ENCODE measurements at regions not wholly inside any gene's neighbourhood (a gene's known extent, or its start where the extent isn't known, plus 50 kb on each side); places are given as distances from the start of the nearest gene placed in this dataset.

DNA sequence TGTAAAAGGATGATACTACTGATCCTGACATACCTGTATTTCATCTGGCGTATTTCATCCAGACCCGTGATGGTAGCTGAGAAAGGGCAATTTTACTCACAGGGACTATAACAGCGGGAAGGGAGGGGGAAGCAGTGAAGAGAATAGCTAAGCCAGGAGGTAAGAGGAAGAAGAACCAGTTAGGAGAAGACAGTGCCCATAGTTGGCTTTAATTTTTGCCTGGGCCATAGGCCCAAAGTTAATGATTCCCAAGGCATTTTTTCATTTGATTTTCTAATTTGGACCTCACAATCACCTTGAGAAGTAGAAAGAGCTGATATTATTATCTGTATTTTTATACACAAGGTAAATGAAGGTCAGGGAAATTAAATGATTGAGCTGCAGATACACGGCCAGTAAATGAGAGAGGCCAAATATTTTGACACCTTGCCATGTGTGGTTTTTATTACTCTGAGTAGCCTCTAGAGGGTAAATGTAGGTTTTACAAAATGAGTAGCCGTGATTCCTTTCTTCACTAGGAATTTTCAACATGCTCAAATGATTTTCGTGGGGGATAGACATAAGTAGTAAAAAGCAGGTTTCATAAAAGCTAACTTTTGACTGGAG is 382.2 kb downstream of the FUT8 start:
- Mint-ChIP-seq H3K36me3 (ENCODE audit: unreplicated experiment) (no peaks in the 10 kb centered on the region), H3K27me3 (ENCODE audit: unreplicated experiment) (no peaks in the 10 kb centered on the region), H3K4me3 (ENCODE audit: unreplicated experiment) (no peak overlapping the region), H3K9me3 (ENCODE audit: unreplicated experiment) (peaks cover 2% of the 10 kb centered on the region), H3K27ac (ENCODE audit: unreplicated experiment) (no peak overlapping the region), H3K4me1 (ENCODE audit: low read depth, unreplicated experiment) (no peaks in the 10 kb centered on the region)
- no peak for DNase-seq
- TF ChIP-seq, protein P1, sequence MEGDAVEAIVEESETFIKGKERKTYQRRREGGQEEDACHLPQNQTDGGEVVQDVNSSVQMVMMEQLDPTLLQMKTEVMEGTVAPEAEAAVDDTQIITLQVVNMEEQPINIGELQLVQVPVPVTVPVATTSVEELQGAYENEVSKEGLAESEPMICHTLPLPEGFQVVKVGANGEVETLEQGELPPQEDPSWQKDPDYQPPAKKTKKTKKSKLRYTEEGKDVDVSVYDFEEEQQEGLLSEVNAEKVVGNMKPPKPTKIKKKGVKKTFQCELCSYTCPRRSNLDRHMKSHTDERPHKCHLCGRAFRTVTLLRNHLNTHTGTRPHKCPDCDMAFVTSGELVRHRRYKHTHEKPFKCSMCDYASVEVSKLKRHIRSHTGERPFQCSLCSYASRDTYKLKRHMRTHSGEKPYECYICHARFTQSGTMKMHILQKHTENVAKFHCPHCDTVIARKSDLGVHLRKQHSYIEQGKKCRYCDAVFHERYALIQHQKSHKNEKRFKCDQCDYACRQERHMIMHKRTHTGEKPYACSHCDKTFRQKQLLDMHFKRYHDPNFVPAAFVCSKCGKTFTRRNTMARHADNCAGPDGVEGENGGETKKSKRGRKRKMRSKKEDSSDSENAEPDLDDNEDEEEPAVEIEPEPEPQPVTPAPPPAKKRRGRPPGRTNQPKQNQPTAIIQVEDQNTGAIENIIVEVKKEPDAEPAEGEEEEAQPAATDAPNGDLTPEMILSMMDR (IDR thresholded peaks at IDR 0.05; ENCODE audit: partially characterized antibody, unreplicated experiment), result no peak

DNA sequence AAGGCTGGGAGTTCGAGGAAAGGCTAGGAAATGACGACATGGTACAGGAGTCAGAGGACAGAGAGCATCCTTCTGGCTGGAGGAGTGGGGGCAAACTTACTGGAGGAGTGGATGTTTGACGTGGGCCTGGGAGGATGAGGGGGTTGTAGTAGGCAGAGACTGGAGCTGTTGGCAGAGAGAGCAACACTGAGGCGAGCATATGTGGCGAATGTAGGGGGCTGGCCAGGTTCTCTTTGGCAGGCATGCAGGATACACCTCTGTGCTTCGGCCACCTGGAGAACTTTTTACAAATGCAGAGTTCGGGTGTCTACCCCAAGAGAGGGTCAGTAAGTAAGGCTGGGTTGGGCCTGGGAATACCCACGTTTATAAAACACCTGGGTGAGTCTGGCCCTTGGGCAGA is 385.7 kb downstream of the FUT8 start:
- H3K27ac Mint-ChIP-seq (ENCODE audit: unreplicated experiment), result no peak overlapping the region
- H3K27me3 Mint-ChIP-seq (ENCODE audit: unreplicated experiment), result no peaks in the 10 kb centered on the region
- no peaks in the 10 kb centered on the region for H3K36me3 Mint-ChIP-seq (ENCODE audit: unreplicated experiment)
- DNase-seq, result no peak
- peaks cover 7% of the 10 kb centered on the region for H3K4me1 Mint-ChIP-seq (ENCODE audit: low read depth, unreplicated experiment)
- H3K9me3 Mint-ChIP-seq (ENCODE audit: unreplicated experiment), result peaks cover 2% of the 10 kb centered on the region
- H3K4me3 Mint-ChIP-seq (ENCODE audit: unreplicated experiment), result no peak overlapping the region
- TF ChIP-seq, protein P1 (IDR thresholded peaks at IDR 0.05; ENCODE audit: partially characterized antibody, unreplicated experiment), result no peak

DNA sequence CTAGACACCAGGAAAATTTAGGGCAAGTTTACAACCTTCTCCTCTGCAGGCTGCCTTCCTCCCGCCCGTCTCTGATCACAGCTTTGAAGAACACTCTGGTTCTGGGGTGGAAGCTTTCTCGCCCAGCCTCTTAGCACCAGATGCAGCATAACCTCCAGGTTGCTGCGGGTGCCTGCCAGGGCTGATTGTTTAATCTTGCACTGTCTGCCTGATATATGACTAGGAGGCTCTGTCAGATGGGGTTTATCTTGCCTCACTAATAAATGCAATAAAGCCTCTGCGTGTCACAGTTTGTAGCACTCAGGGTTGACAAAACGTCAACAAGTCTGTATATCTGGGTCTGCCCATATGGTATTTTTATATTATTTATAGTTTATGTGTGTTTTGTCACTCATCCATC is 388.2 kb downstream of the FUT8 start:
- Mint-ChIP-seq H3K27ac (ENCODE audit: unreplicated experiment) (no peak overlapping the region), H3K4me1 (ENCODE audit: low read depth, unreplicated experiment) (peaks cover 7% of the 10 kb centered on the region), H3K9me3 (ENCODE audit: unreplicated experiment) (peaks cover 2% of the 10 kb centered on the region), H3K27me3 (ENCODE audit: unreplicated experiment) (no peaks in the 10 kb centered on the region), H3K4me3 (ENCODE audit: unreplicated experiment) (no peak overlapping the region), H3K36me3 (ENCODE audit: unreplicated experiment) (no peaks in the 10 kb centered on the region)
- TF ChIP-seq, protein P1 (IDR thresholded peaks at IDR 0.05; ENCODE audit: partially characterized antibody, unreplicated experiment), result no peak
- no peak for DNase-seq

DNA sequence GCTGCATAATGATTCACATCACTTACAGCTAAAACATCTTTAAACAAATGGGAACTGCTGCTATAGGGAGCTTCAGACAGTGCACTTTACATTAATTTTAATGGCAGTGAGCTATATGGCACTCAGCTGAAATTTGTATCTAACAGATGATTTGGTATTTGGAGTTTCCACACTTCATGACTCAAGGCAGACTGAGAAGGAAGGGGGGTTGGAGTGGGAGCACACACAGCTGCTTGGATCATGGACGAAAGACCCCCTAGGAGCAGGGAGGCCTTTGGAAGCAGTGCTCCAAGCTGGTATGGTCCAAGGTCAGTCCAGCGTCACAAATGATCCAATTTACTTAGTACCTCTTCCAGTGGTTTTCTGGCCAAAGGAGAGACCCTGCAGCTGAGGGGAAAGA is 389.7 kb downstream of the FUT8 start:
- Mint-ChIP-seq H3K27ac (ENCODE audit: unreplicated experiment) (no peak overlapping the region), H3K4me3 (ENCODE audit: unreplicated experiment) (no peak overlapping the region), H3K4me1 (ENCODE audit: low read depth, unreplicated experiment) (peaks cover 7% of the 10 kb centered on the region), H3K9me3 (ENCODE audit: unreplicated experiment) (peaks cover 2% of the 10 kb centered on the region), H3K27me3 (ENCODE audit: unreplicated experiment) (no peaks in the 10 kb centered on the region), H3K36me3 (ENCODE audit: unreplicated experiment) (no peaks in the 10 kb centered on the region)
- no peak for DNase-seq
- TF ChIP-seq, protein P1 (IDR thresholded peaks at IDR 0.05; ENCODE audit: partially characterized antibody, unreplicated experiment), result no peak

DNA sequence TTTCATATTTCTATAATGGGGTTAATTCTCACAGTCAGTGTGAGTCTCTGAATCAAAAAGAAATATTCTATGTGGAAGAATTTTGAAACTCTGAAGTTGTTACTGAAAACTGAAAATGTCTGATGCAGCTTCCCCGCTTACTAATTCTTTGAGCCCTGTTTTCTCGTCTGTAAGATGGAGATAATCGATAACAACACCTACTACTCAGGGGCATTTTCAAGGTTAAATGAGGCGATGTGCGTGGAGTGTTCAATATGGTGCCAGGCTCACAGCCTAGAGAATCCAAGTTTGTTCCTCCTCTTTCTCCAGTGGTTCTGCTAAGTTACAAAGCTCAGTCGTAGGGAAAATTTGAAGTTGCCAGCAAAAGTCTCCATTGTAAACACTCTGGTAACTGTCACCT is 391.4 kb downstream of the FUT8 start:
- Mint-ChIP-seq H3K4me1 (ENCODE audit: low read depth, unreplicated experiment) (peaks cover 7% of the 10 kb centered on the region), H3K27me3 (ENCODE audit: unreplicated experiment) (no peaks in the 10 kb centered on the region), H3K36me3 (ENCODE audit: unreplicated experiment) (no peaks in the 10 kb centered on the region), H3K4me3 (ENCODE audit: unreplicated experiment) (no peak overlapping the region), H3K9me3 (ENCODE audit: unreplicated experiment) (no peaks in the 10 kb centered on the region), H3K27ac (ENCODE audit: unreplicated experiment) (no peak overlapping the region)
- no peak for DNase-seq
- TF ChIP-seq, protein P1 (IDR thresholded peaks at IDR 0.05; ENCODE audit: partially characterized antibody, unreplicated experiment), result no peak
